ENCODE measurements at regions not wholly inside any gene's neighbourhood (a gene's known extent, or its start where the extent isn't known, plus 50 kb on each side); places are given as distances from the start of the nearest gene placed in this dataset.

GRCh38 chr13:34422956-34423355, 519.1 kb upstream of the NBEA start:
- H3K4me3 ChIP-seq (replicated peaks; ENCODE audit: low read depth, low read length) = no peak overlapping the region
- TF ChIP-seq, protein P1, sequence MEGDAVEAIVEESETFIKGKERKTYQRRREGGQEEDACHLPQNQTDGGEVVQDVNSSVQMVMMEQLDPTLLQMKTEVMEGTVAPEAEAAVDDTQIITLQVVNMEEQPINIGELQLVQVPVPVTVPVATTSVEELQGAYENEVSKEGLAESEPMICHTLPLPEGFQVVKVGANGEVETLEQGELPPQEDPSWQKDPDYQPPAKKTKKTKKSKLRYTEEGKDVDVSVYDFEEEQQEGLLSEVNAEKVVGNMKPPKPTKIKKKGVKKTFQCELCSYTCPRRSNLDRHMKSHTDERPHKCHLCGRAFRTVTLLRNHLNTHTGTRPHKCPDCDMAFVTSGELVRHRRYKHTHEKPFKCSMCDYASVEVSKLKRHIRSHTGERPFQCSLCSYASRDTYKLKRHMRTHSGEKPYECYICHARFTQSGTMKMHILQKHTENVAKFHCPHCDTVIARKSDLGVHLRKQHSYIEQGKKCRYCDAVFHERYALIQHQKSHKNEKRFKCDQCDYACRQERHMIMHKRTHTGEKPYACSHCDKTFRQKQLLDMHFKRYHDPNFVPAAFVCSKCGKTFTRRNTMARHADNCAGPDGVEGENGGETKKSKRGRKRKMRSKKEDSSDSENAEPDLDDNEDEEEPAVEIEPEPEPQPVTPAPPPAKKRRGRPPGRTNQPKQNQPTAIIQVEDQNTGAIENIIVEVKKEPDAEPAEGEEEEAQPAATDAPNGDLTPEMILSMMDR (IDR thresholded peaks at IDR 0.05; ENCODE audit: low read depth, low read length, missing control alignments) = no peak
- no peak for DNase-seq (ENCODE audit: extremely low read depth, low read depth)

DNA sequence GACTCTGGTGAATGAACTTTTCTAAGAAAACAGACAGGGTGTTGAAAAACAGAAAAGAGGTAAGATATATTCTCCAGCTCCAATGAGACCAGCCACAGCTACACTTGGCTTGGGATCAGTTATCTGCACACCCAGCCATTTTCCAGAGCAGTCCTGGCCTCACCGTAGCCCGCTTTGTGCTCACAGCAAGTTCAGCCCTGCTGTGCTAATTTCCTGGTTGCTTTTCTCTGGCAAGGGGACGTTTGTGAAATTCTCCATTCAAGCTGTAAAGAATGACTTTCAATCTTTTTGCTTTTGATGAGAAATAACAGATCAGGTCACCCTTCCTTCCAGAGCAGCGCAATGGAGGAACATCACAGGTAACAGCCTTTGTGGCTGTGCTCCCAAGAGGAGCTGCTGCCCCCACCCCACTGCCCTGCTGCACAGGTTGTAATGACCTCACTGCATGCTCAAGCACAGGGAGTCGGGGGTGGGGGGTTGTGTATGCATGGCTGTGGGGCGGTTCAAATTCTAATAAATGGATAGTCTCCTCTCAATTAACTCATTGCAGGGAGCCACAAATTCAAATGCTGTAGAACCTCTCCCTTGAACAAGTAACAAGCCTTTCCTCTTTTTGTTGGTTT, 516.6 kb upstream of the NBEA start:
- H3K4me3 ChIP-seq (replicated peaks; ENCODE audit: low read depth, low read length) = no peak overlapping the region
- TF ChIP-seq, protein P1 (IDR thresholded peaks at IDR 0.05; ENCODE audit: low read depth, low read length, missing control alignments) = no peak
- DNase-seq (ENCODE audit: extremely low read depth, low read depth) = no peak

DNA sequence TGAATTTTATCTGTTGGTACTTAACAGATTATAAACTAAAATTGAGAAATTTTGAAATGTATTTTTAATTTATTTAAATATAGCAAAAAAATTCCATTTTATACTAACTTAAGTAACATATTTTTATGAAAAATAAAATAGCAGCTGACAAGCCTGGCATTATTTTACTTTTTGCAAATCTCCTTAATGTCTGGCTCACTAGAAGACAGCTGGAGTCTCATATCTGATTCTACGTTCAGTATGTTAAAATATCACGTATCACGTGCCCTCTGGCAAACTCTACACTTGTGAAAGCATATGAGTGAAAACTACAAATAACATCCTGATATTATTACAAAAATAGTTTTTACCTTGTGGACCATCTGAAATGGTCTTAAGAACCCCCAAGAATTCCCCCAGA, 513.2 kb upstream of the NBEA start:
- DNase-seq (ENCODE audit: extremely low read depth, low read depth) = no peak
- TF ChIP-seq, protein P1 (IDR thresholded peaks at IDR 0.05; ENCODE audit: low read depth, low read length, missing control alignments) = no peak
- no peak overlapping the region for H3K4me3 ChIP-seq (replicated peaks; ENCODE audit: low read depth, low read length)

- TF ChIP-seq, protein P1 (IDR thresholded peaks at IDR 0.05; ENCODE audit: low read depth, low read length, missing control alignments) = no peak
- no peak overlapping the region for H3K4me3 ChIP-seq (replicated peaks; ENCODE audit: low read depth, low read length)
- DNase-seq (ENCODE audit: extremely low read depth, low read depth) = no peak
Observed at GRCh38 chr13:34430294-34430693, 511.8 kb upstream of the NBEA start.

DNA sequence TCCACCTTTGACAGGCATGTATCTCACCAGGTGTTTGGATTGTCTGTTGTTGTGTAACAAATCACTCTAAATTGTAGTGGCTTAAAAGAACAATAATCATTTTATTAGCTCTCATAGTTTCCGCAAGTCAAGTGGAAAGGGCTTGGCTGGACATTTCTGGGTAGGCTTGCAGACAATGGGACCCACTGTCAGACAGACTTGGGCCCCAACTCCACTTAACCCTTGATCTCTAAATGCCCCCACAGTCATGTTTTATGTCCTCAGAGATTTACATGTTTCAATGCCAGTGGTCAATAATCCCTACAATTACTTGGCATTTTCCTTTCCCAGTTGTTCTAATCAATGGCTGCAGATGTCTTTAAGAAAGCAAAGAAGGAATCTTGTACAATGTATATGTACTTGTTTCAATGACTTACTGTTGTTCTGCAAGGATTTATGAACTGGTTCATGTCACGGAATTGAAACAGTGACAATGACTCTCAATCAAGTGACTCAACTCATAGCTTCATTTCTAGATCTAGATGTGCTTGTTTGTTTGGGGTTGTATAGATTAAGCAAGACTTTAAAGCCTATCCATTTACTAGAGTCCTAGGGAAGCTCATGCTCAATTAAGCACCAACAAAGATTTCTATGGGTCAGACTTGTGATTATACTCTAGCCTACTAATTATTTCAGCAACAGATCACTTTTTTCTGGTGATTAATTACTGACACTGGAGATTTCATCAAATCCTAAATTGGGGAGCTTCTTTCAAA, 510.1 kb upstream of the NBEA start:
- TF ChIP-seq, protein P1 (IDR thresholded peaks at IDR 0.05; ENCODE audit: low read depth, low read length, missing control alignments) = no peak
- no peak overlapping the region for H3K4me3 ChIP-seq (replicated peaks; ENCODE audit: low read depth, low read length)
- no peak for DNase-seq (ENCODE audit: extremely low read depth, low read depth)

DNA sequence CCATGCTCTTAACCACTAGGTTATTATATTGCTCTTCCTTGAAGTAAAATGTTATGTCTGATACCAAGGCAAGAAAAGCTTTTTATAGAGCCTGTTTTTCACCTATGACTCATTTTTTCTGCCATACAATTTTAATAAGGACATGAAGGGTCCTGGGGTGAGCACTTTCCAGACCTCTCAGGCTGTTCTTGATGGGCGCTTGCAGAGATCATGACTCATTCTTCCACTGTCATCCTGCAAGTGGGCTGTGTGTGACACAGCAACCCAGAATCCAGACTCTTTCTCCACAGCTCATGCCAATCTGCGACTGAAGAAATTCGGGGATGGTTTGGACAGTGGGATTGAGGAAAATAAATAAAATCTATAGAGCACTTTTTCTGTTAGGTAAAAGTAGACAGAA, 506.7 kb upstream of the NBEA start:
- TF ChIP-seq, protein P1 (IDR thresholded peaks at IDR 0.05; ENCODE audit: low read depth, low read length, missing control alignments) = no peak
- no peak overlapping the region for H3K4me3 ChIP-seq (replicated peaks; ENCODE audit: low read depth, low read length)
- DNase-seq (ENCODE audit: extremely low read depth, low read depth) = peak; percentile 52
